H1 (cell line): ENCODE measurements at regions not wholly inside any gene's neighbourhood (a gene's known extent, or its start where the extent isn't known, plus 50 kb on each side); places are given as distances from the start of the nearest gene placed in this dataset.

Source experiments
- EP300 ChIP-seq, 2 experiments: IDR thresholded peaks; 1 replicate in 1 of 2; 2 replicates in 1 of 2; pipeline ENCODE4 v1.6.1; 2011 to 2012; ENCODE audit warnings: low read depth in 2 of 2, low read length in 2 of 2, mild to moderate bottlenecking in 2 of 2, borderline replicate concordance in 1 of 2, inconsistent platforms in 1 of 2, moderate library complexity in 1 of 2
- FOSL1 ChIP-seq: IDR thresholded peaks from 2 replicates; pipeline ENCODE4 v1.6.1; 2011; ENCODE audit warnings: mild to moderate bottlenecking, low read depth, low read length, moderate library complexity; ENCODE audit not compliant: insufficient read depth
- KDM4A ChIP-seq: IDR thresholded peaks from one replicate; pipeline ENCODE4 v1.7.1; 2012; ENCODE audit warnings: low read depth, mild to moderate bottlenecking, moderate library complexity, low read length, inconsistent platforms; ENCODE audit not compliant: severe bottlenecking
- MAX ChIP-seq: IDR thresholded peaks from 2 replicates; pipeline ENCODE4 v1.6.1; 2012; ENCODE audit warnings: inconsistent platforms

DNA sequence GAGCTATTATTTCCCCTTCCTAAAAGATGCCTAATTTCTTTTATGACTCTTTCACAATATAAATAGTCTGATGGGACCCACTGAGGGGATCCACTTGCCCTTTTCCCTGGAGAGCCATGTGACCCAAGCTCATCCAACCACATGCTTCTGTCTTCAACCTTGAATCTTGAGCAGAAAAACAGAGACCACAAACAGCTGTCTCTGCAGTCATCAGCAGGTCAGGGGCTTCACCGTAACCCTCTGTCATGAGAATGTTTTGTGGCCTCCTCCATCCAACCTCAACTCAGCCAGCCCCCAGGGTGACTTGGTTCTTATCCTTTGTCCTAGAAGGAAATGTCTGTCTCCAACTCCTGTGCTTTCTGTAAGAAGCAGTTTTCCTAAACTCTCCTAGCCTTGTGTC is 129.6 kb upstream of the POU2AF2 start (continued):
- no peak for TF ChIP-seq EP300 (IDR thresholded peaks at IDR 0.05; ENCODE audit: borderline replicate concordance in 1 of 2, low read depth in 2 of 2, low read length in 2 of 2)
- no peak for TF ChIP-seq FOSL1
- TF ChIP-seq MAX, result no peak
- TF ChIP-seq KDM4A, result no peak
- TF ChIP-seq, all 59 proteins: peak for 0
